ENCODE measurements at regions not wholly inside any gene's neighbourhood (a gene's known extent, or its start where the extent isn't known, plus 50 kb on each side); places are given as distances from the start of the nearest gene placed in this dataset.

DNA sequence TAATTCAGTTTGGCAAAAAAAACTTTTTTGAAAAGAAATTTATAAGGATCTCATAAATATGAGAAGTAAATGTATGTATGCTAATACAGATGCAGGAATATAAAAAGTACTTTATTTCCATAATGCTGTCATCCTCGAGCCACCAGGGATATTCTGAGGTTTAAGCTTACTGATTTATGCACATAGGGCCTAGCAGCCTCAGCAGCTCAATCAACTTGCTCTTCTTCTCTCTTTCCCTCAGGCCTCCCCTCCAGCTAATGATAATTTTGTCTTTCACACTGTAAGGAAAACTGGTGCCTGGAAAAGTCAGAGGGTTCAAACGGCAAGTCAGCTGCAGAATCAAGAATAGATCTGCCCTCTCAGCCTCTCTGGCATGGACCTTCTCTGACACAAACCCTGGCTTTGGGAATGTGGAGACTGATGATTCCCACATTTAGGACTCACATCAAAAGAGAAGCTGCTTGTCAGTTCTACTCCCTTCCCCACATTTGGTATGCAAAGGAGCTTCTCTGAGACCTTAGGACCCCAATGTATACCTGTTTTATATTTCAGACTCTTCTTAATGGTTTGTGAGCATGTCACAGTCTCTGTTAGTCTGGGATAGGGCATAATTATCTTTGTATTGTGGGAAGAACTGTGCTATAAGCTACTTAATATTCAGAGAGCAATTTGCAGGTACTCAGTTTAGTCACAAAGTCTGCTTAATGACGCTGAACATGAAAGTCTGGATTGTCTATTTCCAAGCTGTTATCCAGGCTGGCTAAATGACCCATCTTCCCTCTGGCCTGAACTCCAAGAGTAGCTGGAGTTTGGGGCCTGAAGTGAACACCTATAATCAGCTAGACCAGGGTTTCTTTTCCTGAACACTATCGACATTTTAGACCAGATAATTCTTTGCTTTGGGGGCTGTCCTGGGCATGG, 52.1 kb upstream of the DIPK1A start:
- no peak for TF ChIP-seq POLR2A (IDR thresholded peaks at IDR 0.05)
- TF ChIP-seq, protein P1, sequence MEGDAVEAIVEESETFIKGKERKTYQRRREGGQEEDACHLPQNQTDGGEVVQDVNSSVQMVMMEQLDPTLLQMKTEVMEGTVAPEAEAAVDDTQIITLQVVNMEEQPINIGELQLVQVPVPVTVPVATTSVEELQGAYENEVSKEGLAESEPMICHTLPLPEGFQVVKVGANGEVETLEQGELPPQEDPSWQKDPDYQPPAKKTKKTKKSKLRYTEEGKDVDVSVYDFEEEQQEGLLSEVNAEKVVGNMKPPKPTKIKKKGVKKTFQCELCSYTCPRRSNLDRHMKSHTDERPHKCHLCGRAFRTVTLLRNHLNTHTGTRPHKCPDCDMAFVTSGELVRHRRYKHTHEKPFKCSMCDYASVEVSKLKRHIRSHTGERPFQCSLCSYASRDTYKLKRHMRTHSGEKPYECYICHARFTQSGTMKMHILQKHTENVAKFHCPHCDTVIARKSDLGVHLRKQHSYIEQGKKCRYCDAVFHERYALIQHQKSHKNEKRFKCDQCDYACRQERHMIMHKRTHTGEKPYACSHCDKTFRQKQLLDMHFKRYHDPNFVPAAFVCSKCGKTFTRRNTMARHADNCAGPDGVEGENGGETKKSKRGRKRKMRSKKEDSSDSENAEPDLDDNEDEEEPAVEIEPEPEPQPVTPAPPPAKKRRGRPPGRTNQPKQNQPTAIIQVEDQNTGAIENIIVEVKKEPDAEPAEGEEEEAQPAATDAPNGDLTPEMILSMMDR (IDR thresholded peaks at IDR 0.05): no peak

GRCh38 chr1:93014168-93014567, 52.9 kb upstream of the DIPK1A start:
- H3K4me3 ChIP-seq: no peak overlapping the region
- no peaks in the 10 kb centered on the region for H3K27me3 ChIP-seq
- no peak for DNase-seq
- H3K9me3 ChIP-seq: no peaks in the 10 kb centered on the region
- H3K36me3 ChIP-seq: no peaks in the 10 kb centered on the region
- TF ChIP-seq POLR2A (IDR thresholded peaks at IDR 0.05): no peak
- TF ChIP-seq, protein P1 (IDR thresholded peaks at IDR 0.05): no peak
- no peak overlapping the region for H3K27ac ChIP-seq
- no peaks in the 10 kb centered on the region for H3K4me1 ChIP-seq

More for the DNA sequence above, 52.1 kb upstream of the DIPK1A start:
- H3K4me3 ChIP-seq: no peak overlapping the region
- DNase-seq: no peak
- no peaks in the 10 kb centered on the region for H3K27me3 ChIP-seq
- no peaks in the 10 kb centered on the region for H3K36me3 ChIP-seq
- H3K4me1 ChIP-seq: no peaks in the 10 kb centered on the region
- H3K9me3 ChIP-seq: no peaks in the 10 kb centered on the region
- H3K27ac ChIP-seq: no peak overlapping the region

DNA sequence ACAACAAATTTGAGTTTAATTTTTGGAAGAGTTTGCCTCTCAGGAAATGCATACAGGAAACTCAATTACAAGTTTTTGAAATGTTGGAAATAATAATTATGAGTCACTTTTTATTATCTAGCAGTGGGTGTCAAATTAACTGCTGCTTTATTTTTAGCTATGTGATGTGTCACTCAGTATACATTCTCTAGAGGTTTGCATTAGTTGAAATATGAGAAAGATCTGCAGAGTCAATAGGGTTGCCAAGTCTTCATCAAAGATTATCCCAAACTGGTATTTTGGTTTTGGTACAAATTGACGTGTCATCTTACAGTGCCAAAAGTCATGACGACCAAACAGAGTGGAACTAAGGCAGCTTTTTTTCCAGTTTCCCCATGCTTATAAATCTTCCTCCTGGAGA, 54.3 kb upstream of the DIPK1A start:
- H3K27me3 ChIP-seq: no peaks in the 10 kb centered on the region
- no peak for DNase-seq
- no peaks in the 10 kb centered on the region for H3K9me3 ChIP-seq
- H3K27ac ChIP-seq: no peak overlapping the region
- H3K4me3 ChIP-seq: no peak overlapping the region
- no peak for TF ChIP-seq POLR2A (IDR thresholded peaks at IDR 0.05)
- TF ChIP-seq, protein P1 (IDR thresholded peaks at IDR 0.05): no peak
- no peaks in the 10 kb centered on the region for H3K36me3 ChIP-seq
- no peaks in the 10 kb centered on the region for H3K4me1 ChIP-seq

- Histone ChIP-seq H3K4me3 (no peak overlapping the region), H3K27me3 (no peaks in the 10 kb centered on the region), H3K36me3 (no peaks in the 10 kb centered on the region), H3K27ac (no peak overlapping the region), H3K9me3 (no peaks in the 10 kb centered on the region), H3K4me1 (no peaks in the 10 kb centered on the region)
- TF ChIP-seq POLR2A (IDR thresholded peaks at IDR 0.05): no peak
- TF ChIP-seq, protein P1 (IDR thresholded peaks at IDR 0.05): no peak
- no peak for DNase-seq
Observed at GRCh38 chr1:93016171-93016570, 54.9 kb upstream of the DIPK1A start.

- no peaks in the 10 kb centered on the region for H3K36me3 ChIP-seq
- DNase-seq: no peak
- H3K27me3 ChIP-seq: no peaks in the 10 kb centered on the region
- no peaks in the 10 kb centered on the region for H3K9me3 ChIP-seq
- H3K4me3 ChIP-seq: no peak overlapping the region
- TF ChIP-seq, protein P1 (IDR thresholded peaks at IDR 0.05): peak; percentile 53 to 91 (median 88)
- TF ChIP-seq POLR2A (IDR thresholded peaks at IDR 0.05): no peak
- no peaks in the 10 kb centered on the region for H3K4me1 ChIP-seq
- H3K27ac ChIP-seq: no peak overlapping the region
Observed at GRCh38 chr1:93021539-93022134, 57.4 kb upstream of the MTF2 start.

Measured in Peyer's patch (tissue), 4 donors.